ENCODE measurements at regions not wholly inside any gene's neighbourhood (a gene's known extent, or its start where the extent isn't known, plus 50 kb on each side); places are given as distances from the start of the nearest gene placed in this dataset.

DNA sequence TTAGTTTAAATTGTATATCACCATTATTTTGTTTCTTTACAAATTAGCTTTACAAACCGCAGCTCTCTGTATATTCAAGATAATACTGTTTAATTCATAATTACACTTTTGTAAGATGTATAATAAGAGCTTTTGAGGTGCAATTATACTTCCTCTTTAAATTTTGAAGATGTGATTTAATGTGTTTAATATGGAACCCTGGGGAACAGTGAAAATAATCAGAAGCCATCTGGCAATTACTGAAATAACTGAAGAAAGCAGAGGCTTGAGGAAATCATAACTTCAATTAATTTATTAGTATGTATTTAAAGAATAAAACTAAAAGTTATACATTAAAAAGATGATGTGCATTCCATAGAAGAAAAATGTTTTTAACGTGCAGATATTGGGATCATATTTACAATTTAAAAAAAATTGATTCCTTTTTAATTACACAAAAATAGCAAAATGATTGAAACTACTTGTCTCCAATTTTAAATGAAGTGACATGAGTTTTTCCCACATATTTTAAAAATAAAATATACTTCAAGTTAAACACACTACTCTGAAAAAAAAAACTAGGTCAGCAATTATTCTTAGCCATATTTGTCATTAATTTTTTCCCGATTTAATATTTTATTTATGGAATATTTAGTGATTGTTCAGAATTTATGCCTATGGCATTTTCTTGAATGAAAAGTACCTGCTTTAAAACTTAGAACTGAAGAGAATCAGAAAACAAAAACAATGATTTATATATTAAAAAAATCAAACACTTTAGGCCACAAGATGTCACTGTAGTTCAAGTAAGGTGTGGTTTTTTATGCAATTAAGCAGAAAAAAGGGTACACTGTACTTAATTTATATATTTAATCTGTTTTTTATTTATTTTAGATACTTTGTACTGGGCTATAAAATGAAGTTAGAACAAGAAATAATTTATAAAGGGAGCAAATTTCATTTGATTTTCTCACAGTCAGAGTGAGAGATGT is 942.7 kb upstream of the NDST4 start:
- H3K4me3 ChIP-seq (ENCODE audit: low read depth, low read length): no peak overlapping the region
- no peaks in the 10 kb centered on the region for H3K36me3 ChIP-seq (ENCODE audit: control insufficient read depth, insufficient read depth, low read length)
- H3K9ac ChIP-seq (ENCODE audit: low read depth, low read length): no peak overlapping the region
- no peaks in the 10 kb centered on the region for H3K9me3 ChIP-seq (ENCODE audit: control insufficient read depth, insufficient read depth, low read length)
- H3K4me1 ChIP-seq (ENCODE audit: control insufficient read depth, insufficient read depth, low read length): no peaks in the 10 kb centered on the region
- H3K27me3 ChIP-seq (ENCODE audit: control insufficient read depth, insufficient read depth, low read length): no peaks in the 10 kb centered on the region

DNA sequence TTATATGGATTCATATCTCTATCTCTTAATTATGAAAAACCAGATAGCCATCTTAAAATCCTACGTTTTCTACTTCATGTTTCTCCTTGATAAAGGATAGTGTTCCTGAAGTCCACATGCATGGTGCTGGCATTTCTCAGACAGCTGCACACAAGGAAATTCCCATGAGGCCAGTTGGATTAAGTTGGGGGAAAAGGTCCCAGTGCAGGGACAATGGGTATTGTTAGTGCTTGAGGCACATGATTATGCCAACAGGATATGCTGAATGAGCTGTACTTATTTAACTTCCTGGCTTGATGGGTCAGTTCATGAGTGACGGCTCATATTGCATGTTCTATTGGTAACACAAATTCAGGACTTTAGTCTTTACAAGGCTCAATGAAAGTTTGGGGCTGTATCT is 913.9 kb upstream of the NDST4 start:
- Histone ChIP-seq H3K27me3 (ENCODE audit: control insufficient read depth, insufficient read depth, low read length) (no peaks in the 10 kb centered on the region), H3K9ac (ENCODE audit: low read depth, low read length) (no peak overlapping the region), H3K36me3 (ENCODE audit: control insufficient read depth, insufficient read depth, low read length) (no peaks in the 10 kb centered on the region), H3K9me3 (ENCODE audit: control insufficient read depth, insufficient read depth, low read length) (no peaks in the 10 kb centered on the region), H3K4me1 (ENCODE audit: control insufficient read depth, insufficient read depth, low read length) (no peaks in the 10 kb centered on the region), H3K4me3 (ENCODE audit: low read depth, low read length) (no peak overlapping the region)

- H3K9ac ChIP-seq (ENCODE audit: low read depth, low read length): no peak overlapping the region
- H3K9me3 ChIP-seq (ENCODE audit: control insufficient read depth, insufficient read depth, low read length): no peaks in the 10 kb centered on the region
Measured at GRCh38 chr4:116024954-116025708, 911.7 kb upstream of the NDST4 start.

GRCh38 chr4:116023049-116023448 is 909.6 kb upstream of the NDST4 start:
- no peaks in the 10 kb centered on the region for H3K9me3 ChIP-seq (ENCODE audit: control insufficient read depth, insufficient read depth, low read length)
- no peaks in the 10 kb centered on the region for H3K36me3 ChIP-seq (ENCODE audit: control insufficient read depth, insufficient read depth, low read length)
- H3K9ac ChIP-seq (ENCODE audit: low read depth, low read length): no peak overlapping the region
- no peaks in the 10 kb centered on the region for H3K27me3 ChIP-seq (ENCODE audit: control insufficient read depth, insufficient read depth, low read length)
- no peaks in the 10 kb centered on the region for H3K4me1 ChIP-seq (ENCODE audit: control insufficient read depth, insufficient read depth, low read length)
- H3K4me3 ChIP-seq (ENCODE audit: low read depth, low read length): no peak overlapping the region

More at GRCh38 chr4:116024954-116025708, 911.7 kb upstream of the NDST4 start:
- H3K4me1 ChIP-seq (ENCODE audit: control insufficient read depth, insufficient read depth, low read length): no peaks in the 10 kb centered on the region
- H3K27me3 ChIP-seq (ENCODE audit: control insufficient read depth, insufficient read depth, low read length): no peaks in the 10 kb centered on the region
- H3K4me3 ChIP-seq (ENCODE audit: low read depth, low read length): no peak overlapping the region
- H3K36me3 ChIP-seq (ENCODE audit: control insufficient read depth, insufficient read depth, low read length): no peaks in the 10 kb centered on the region

DNA sequence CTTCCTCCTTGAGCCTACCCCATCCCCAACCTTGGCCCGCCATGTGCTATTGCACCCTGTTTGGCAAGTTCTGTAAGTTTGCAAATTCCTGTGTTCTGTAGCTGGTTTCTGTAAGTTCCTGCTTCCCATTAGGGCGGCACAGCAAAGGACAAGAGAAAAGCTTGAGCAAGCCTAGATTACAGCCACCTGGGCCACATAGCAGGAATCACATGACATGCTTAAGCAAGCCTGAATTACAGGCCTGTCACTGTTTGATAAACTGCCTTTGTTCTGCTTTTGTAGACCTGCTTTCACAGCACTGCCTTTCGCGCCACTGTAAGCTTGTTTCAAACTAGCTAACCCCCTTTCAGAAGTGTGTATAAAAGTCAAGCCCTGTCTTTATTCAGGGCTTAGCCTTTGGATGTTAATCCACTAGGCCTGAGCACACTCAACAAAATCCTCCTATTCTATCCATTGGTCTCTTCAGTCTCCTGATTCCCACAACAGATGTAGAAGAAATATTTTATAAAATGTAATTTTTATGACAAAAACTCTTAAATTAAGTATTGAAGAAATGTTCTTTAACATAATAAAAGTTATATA is 906.8 kb upstream of the NDST4 start:
- H3K36me3 ChIP-seq (ENCODE audit: control insufficient read depth, insufficient read depth, low read length): no peaks in the 10 kb centered on the region
- H3K9ac ChIP-seq (ENCODE audit: low read depth, low read length): no peak overlapping the region
- no peaks in the 10 kb centered on the region for H3K4me1 ChIP-seq (ENCODE audit: control insufficient read depth, insufficient read depth, low read length)
- peaks cover 7% of the 10 kb centered on the region for H3K9me3 ChIP-seq (ENCODE audit: control insufficient read depth, insufficient read depth, low read length)
- no peaks in the 10 kb centered on the region for H3K27me3 ChIP-seq (ENCODE audit: control insufficient read depth, insufficient read depth, low read length)
- H3K4me3 ChIP-seq (ENCODE audit: low read depth, low read length): no peak overlapping the region

GRCh38 chr4:116018831-116019230 is 905.4 kb upstream of the NDST4 start:
- H3K9me3 ChIP-seq (ENCODE audit: control insufficient read depth, insufficient read depth, low read length): peaks cover 13% of the 10 kb centered on the region
- no peak overlapping the region for H3K9ac ChIP-seq (ENCODE audit: low read depth, low read length)
- no peaks in the 10 kb centered on the region for H3K36me3 ChIP-seq (ENCODE audit: control insufficient read depth, insufficient read depth, low read length)
- no peaks in the 10 kb centered on the region for H3K4me1 ChIP-seq (ENCODE audit: control insufficient read depth, insufficient read depth, low read length)
- no peak overlapping the region for H3K4me3 ChIP-seq (ENCODE audit: low read depth, low read length)
- H3K27me3 ChIP-seq (ENCODE audit: control insufficient read depth, insufficient read depth, low read length): no peaks in the 10 kb centered on the region

DNA sequence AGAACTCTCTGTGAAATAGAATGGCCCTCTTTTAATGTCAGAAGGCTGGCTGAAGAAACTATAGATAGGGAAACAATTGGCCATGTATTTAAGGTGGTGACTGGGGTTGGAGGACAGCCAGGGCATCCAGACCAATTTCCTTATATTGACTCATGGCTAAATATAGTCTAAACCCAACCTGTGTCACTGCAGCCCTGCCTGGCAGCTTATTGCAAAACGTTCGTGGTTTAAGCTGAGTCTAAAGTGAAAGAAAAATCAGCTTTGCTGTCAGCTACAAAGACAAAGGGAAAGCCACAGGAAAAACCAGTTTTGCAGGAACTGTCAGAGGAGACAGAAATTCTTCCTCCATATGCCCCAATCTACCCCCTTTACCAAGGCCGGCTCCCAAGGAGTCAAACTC is 902.8 kb upstream of the NDST4 start:
- H3K9ac ChIP-seq (ENCODE audit: low read depth, low read length): no peak overlapping the region
- no peaks in the 10 kb centered on the region for H3K4me1 ChIP-seq (ENCODE audit: control insufficient read depth, insufficient read depth, low read length)
- no peaks in the 10 kb centered on the region for H3K27me3 ChIP-seq (ENCODE audit: control insufficient read depth, insufficient read depth, low read length)
- no peak overlapping the region for H3K4me3 ChIP-seq (ENCODE audit: low read depth, low read length)
- no peaks in the 10 kb centered on the region for H3K36me3 ChIP-seq (ENCODE audit: control insufficient read depth, insufficient read depth, low read length)
- H3K9me3 ChIP-seq (ENCODE audit: control insufficient read depth, insufficient read depth, low read length): peaks cover 13% of the 10 kb centered on the region

- no peaks in the 10 kb centered on the region for H3K36me3 ChIP-seq (ENCODE audit: control insufficient read depth, insufficient read depth, low read length)
- no peaks in the 10 kb centered on the region for H3K4me1 ChIP-seq (ENCODE audit: control insufficient read depth, insufficient read depth, low read length)
- H3K27me3 ChIP-seq (ENCODE audit: control insufficient read depth, insufficient read depth, low read length): no peaks in the 10 kb centered on the region
- H3K9me3 ChIP-seq (ENCODE audit: control insufficient read depth, insufficient read depth, low read length): peaks cover 13% of the 10 kb centered on the region
- H3K9ac ChIP-seq (ENCODE audit: low read depth, low read length): no peak overlapping the region
- H3K4me3 ChIP-seq (ENCODE audit: low read depth, low read length): peak overlapping the region; percentile 5
Measured at GRCh38 chr4:116015549-116015948, 902.1 kb upstream of the NDST4 start.

- H3K9me3 ChIP-seq (ENCODE audit: control insufficient read depth, insufficient read depth, low read length): peaks cover 13% of the 10 kb centered on the region
- H3K9ac ChIP-seq (ENCODE audit: low read depth, low read length): no peak overlapping the region
- H3K4me3 ChIP-seq (ENCODE audit: low read depth, low read length): no peak overlapping the region
- no peaks in the 10 kb centered on the region for H3K4me1 ChIP-seq (ENCODE audit: control insufficient read depth, insufficient read depth, low read length)
- H3K27me3 ChIP-seq (ENCODE audit: control insufficient read depth, insufficient read depth, low read length): no peaks in the 10 kb centered on the region
- no peaks in the 10 kb centered on the region for H3K36me3 ChIP-seq (ENCODE audit: control insufficient read depth, insufficient read depth, low read length)
Measured at GRCh38 chr4:116015062-116015461, 901.6 kb upstream of the NDST4 start.

DNA sequence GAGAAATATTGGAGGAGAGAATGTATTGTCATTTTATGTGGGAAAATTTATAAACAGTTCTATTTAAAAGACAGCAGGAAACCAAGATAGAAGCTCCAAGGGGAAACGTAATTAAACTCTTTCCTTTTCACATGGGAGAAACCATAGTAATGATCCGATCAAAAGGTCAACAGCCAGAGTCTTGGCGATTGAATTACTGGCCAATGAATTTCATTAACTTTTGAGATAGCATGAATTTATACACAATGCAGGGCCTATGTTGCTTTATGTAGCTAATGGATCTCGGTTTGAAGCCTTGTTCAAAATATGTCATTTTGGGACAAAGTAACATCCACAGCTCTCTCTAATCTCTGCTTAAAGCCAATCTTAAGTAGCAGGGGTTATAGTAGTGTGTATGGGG is 897.5 kb upstream of the NDST4 start:
- no peak overlapping the region for H3K9ac ChIP-seq (ENCODE audit: low read depth, low read length)
- no peaks in the 10 kb centered on the region for H3K4me1 ChIP-seq (ENCODE audit: control insufficient read depth, insufficient read depth, low read length)
- no peak overlapping the region for H3K4me3 ChIP-seq (ENCODE audit: low read depth, low read length)
- H3K27me3 ChIP-seq (ENCODE audit: control insufficient read depth, insufficient read depth, low read length): no peaks in the 10 kb centered on the region
- H3K9me3 ChIP-seq (ENCODE audit: control insufficient read depth, insufficient read depth, low read length): peaks cover 13% of the 10 kb centered on the region
- H3K36me3 ChIP-seq (ENCODE audit: control insufficient read depth, insufficient read depth, low read length): no peaks in the 10 kb centered on the region

GRCh38 chr4:116005806-116006088 is 892.3 kb upstream of the NDST4 start:
- Histone ChIP-seq H3K36me3 (ENCODE audit: control insufficient read depth, insufficient read depth, low read length) (no peaks in the 10 kb centered on the region), H3K4me1 (ENCODE audit: control insufficient read depth, insufficient read depth, low read length) (no peaks in the 10 kb centered on the region), H3K9ac (ENCODE audit: low read depth, low read length) (no peak overlapping the region), H3K27me3 (ENCODE audit: control insufficient read depth, insufficient read depth, low read length) (no peaks in the 10 kb centered on the region), H3K4me3 (ENCODE audit: low read depth, low read length) (no peak overlapping the region), H3K9me3 (ENCODE audit: control insufficient read depth, insufficient read depth, low read length) (no peaks in the 10 kb centered on the region)

All from iPS-15b (cell line).